GM19438 (cell line): ENCODE measurements at regions not wholly inside any gene's neighbourhood (a gene's known extent, or its start where the extent isn't known, plus 50 kb on each side); places are given as distances from the start of the nearest gene placed in this dataset.

Experiments
- ATAC-seq: cut with Tn5 transposase; IDR thresholded peaks from one replicate; pipeline ENCODE4 v1.9.1; 2021; ENCODE audit warnings: low read depth; ENCODE audit not compliant: unreplicated experiment

GRCh38 chr4:18570370-18570769 is 548.8 kb upstream of the LCORL start:
- ATAC-seq = no peak

- ATAC-seq = no peak
Observed at GRCh38 chr4:18568600-18568999, 547.0 kb upstream of the LCORL start.

GRCh38 chr4:18566970-18567799 is 545.6 kb upstream of the LCORL start:
- no peak for ATAC-seq

GRCh38 chr4:18559492-18559891 is 537.9 kb upstream of the LCORL start:
- no peak for ATAC-seq

- ATAC-seq = no peak
Observed at GRCh38 chr4:18556402-18556801, 534.8 kb upstream of the LCORL start.

GRCh38 chr4:18540349-18540748 is 518.8 kb upstream of the LCORL start:
- no peak for ATAC-seq

- ATAC-seq = no peak
Observed at GRCh38 chr4:18538121-18538520, 516.6 kb upstream of the LCORL start.

- ATAC-seq = no peak
Observed at GRCh38 chr4:18536428-18536827, 514.9 kb upstream of the LCORL start.

GRCh38 chr4:18535948-18536347 is 514.4 kb upstream of the LCORL start:
- ATAC-seq = no peak

GRCh38 chr4:18533262-18533775 is 511.8 kb upstream of the LCORL start:
- ATAC-seq = no peak

GRCh38 chr4:18531731-18532130 is 510.2 kb upstream of the LCORL start:
- ATAC-seq = no peak

- no peak for ATAC-seq
Observed at GRCh38 chr4:18529482-18529881, 507.9 kb upstream of the LCORL start.

GRCh38 chr4:18524667-18525066 is 503.1 kb upstream of the LCORL start:
- ATAC-seq = no peak

GRCh38 chr4:18518098-18518497 is 496.5 kb upstream of the LCORL start:
- no peak for ATAC-seq

GRCh38 chr4:18513861-18514260 is 492.3 kb upstream of the LCORL start:
- no peak for ATAC-seq

GRCh38 chr4:18512718-18513117 is 491.2 kb upstream of the LCORL start:
- no peak for ATAC-seq

- ATAC-seq = no peak
Observed at GRCh38 chr4:18511727-18512126, 490.2 kb upstream of the LCORL start.

GRCh38 chr4:18508786-18509185 is 487.2 kb upstream of the LCORL start:
- ATAC-seq = no peak

GRCh38 chr4:18480928-18481327 is 459.4 kb upstream of the LCORL start:
- no peak for ATAC-seq

- ATAC-seq = no peak
Observed at GRCh38 chr4:18480342-18480741, 458.8 kb upstream of the LCORL start.

- ATAC-seq = no peak
Observed at GRCh38 chr4:18479825-18480224, 458.3 kb upstream of the LCORL start.

GRCh38 chr4:18463987-18464559 is 442.5 kb upstream of the LCORL start:
- no peak for ATAC-seq
